K562 (cell line): ENCODE measurements at regions not wholly inside any gene's neighbourhood (a gene's known extent, or its start where the extent isn't known, plus 50 kb on each side); places are given as distances from the start of the nearest gene placed in this dataset.
"Not testable (repeated sequence)": the region's sequence is repeated elsewhere in the genome, so short reads cannot be mapped to it uniquely, and the experiment has no call there.

ENCODE experiments used
- CAMTA2 ChIP-seq: fragments of 250-450 bp; sonication (Bioruptor Pico); conservative IDR thresholded peaks from 2 replicates; pipeline ENCODE4 v1.5.1; 2022
- E2F8 ChIP-seq: fragments of 450-650 bp; IDR thresholded peaks from 2 replicates; pipeline ENCODE4 v1.7.1; 2018; ENCODE audit warnings: mild to moderate bottlenecking, low read depth; ENCODE audit not compliant: partially characterized antibody
- MXI1 ChIP-seq: IDR thresholded peaks from 2 replicates; pipeline ENCODE4 v1.6.1; 2011; ENCODE audit warnings: low read depth, mild to moderate bottlenecking, improper control_type of control experiment, low read length
- SP1 ChIP-seq: sonication (generic); formaldehyde crosslinking; IDR thresholded peaks from 2 replicates; pipeline ENCODE4 v1.8.1; 2022; ENCODE audit warnings: mild to moderate bottlenecking, missing genetic modification reagents
- ZNF253 ChIP-seq: fragments of 250-450 bp; sonication (Bioruptor Pico); conservative IDR thresholded peaks from 2 replicates; pipeline ENCODE4 v1.6.1; 2021; ENCODE audit warnings: mild to moderate bottlenecking

- not testable (repeated sequence) for TF ChIP-seq CAMTA2 (CRISPR knock-in tag); E2F8; SP1 (CRISPR knock-in tag); ZNF253; MXI1
These were observed 123.2 kb upstream of the KRTAP5-11 start for GRCh38 chr11:71705738-71706432.
